GM19467 (cell line): ENCODE measurements at regions not wholly inside any gene's neighbourhood (a gene's known extent, or its start where the extent isn't known, plus 50 kb on each side); places are given as distances from the start of the nearest gene placed in this dataset.

ENCODE experiments used
- ATAC-seq: cut with Tn5 transposase; IDR thresholded peaks from one replicate; pipeline ENCODE4 v1.9.1; 2021; ENCODE audit warnings: mild to moderate bottlenecking, moderate library complexity; ENCODE audit not compliant: unreplicated experiment

DNA sequence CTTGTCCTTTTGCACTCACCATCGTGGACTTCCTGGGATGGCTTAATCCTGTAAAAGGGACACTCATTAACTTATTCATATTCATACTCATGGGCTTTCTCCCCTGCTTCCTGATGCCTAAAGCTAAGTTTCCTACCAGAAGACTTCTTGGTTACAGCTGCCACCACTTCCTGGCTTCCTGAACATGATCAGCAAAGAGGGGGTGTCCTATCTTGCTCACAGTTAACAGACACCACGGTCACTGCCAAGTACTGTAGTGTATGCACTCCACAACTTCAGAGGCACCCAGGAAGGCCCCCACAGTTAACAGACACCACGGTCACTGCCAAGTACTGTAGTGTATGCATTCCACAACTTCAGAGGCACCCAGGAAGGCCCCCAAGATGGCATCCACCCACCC lies 177.8 kb downstream of the SIPA1L2 start:
- no peak for ATAC-seq

- no peak for ATAC-seq
Observed at GRCh38 chr1:232451506-232451905, 178.4 kb downstream of the SIPA1L2 start.

DNA sequence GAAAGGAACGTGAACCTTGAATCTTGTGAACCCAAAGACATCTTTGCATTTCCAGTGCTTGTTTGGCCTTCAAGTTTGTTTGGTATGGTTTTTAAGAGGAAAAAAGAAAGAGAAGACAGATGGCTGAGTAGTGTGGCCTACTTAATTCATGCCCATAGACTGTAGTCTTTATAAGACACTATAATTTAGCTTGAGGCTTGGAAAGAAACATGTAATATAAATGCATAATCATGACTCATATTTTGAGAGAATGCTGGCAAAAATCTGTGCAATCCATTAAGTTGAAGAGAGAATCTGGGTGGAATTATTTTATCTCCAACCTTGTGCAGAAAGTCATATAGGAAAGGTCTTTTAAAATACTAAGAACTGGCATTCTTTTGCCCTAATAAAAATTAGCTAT lies 179.3 kb downstream of the SIPA1L2 start:
- ATAC-seq, result no peak

DNA sequence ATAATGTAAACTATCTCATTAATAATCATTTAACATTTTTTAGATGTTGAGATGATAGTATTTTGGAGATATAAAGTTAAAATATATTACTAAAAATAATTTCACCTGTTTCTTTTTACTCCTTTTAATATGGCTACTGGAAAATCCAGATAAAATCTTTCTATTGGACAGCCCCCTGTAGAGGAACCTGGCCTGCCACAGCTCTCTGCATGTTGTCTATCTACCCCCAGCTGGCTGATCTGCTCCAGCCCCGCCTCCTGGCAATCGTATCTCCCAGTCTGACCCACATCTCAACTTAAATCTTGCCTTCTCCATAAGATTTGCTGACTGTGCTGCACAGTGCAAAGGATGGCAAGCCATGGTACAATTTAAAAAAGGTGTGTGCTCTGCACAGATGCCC lies 182.8 kb downstream of the SIPA1L2 start:
- ATAC-seq, result no peak

DNA sequence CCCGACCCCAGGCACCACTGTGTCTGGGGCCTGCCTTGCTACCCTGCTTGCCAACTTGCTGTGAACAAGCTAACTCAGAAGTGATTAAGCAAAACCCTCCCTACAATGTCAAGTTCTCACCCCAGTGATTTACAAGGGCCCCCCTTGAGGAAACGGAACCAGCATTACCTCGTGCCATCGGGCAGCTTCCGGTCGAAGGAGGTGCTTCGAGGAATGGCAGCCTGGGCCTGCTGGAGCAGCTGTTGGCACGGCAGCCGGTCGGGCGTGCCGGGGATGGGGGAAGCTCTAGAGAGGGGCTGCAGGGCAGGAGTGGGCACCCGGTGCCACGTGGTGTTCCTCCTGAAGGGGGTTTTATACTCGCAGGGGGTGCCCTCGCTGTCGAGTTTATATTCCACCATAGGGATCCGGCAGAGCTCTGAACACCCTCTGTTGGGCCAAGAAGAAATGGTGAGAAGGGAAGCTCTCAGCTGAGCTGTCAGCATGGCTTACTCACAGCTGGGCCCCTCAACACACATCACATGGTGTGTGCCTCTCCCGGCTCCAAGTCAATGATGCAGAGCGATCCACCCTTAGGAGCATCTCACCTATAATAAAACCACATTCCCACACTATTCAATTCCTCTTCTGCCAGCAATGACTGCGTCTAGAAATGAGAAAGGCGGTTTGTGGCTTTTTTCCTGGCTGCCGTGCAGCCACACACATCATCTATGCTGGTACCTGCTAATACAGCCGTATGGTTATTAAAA lies 184.4 kb downstream of the SIPA1L2 start:
- ATAC-seq, result no peak

- no peak for ATAC-seq
Observed at GRCh38 chr1:232443372-232443771, 186.6 kb downstream of the SIPA1L2 start.

- no peak for ATAC-seq
Observed at GRCh38 chr1:232441036-232441411, 188.9 kb downstream of the SIPA1L2 start.

GRCh38 chr1:232440325-232441035 lies 189.5 kb downstream of the SIPA1L2 start:
- no peak for ATAC-seq

DNA sequence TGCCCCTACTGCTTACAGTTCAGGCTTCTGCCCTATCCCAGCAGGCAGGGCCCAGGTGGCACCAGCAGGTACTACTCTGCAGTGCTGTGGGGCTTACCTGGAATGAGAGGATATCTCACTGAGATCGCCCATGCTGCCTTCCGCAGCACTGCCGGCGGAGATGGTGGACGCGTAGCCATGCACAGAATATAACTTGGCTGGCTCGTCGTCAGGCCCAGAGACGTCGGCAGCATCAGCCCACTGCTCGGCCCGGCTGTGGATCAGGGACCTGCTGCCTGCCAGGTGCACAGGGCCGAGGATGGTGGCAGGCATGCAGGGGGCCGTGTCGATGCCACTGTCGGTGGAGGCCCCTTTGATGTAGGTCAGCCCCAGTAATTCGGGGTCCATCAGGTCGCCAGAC lies 190.9 kb downstream of the SIPA1L2 start:
- no peak for ATAC-seq

DNA sequence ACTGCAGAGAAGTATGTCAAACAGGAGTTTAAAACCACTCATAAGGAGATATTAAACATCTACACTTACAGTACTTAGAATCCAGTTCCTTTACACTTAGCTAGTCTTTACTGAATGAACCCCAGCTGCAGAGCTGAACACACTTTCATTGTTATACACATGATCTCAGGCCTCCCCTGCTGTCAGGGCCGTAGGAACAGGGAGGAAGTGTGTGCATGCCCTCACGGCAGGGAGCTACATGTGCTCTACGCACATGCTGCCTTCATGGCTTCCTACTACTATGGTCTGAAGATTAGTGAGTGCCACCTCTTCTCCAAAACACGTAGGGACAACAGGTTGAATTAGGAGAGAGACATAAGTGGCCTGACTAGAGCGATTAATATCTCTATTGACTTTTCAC lies 191.5 kb downstream of the SIPA1L2 start:
- no peak for ATAC-seq

GRCh38 chr1:232437510-232437909 lies 192.4 kb downstream of the SIPA1L2 start:
- ATAC-seq, result no peak

DNA sequence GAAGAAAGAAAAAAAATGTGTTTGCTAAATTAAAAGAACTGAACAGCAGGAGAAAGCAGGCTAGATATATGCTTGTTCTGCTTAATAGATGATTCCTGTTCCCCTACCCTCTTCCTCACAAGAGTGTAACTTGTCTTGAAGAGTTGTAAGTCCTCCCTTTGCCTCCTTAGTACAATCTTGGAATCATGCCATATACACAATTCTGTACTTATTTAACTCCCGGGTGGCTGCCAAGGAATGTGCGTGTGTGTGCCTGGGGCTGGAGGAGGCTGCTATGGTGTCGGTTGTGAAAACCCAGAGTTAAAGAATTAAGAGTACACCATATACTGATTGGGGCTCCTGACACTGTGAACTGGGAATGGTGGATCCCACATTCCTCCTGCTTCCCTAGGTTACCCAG lies 194.2 kb downstream of the SIPA1L2 start:
- ATAC-seq, result no peak

DNA sequence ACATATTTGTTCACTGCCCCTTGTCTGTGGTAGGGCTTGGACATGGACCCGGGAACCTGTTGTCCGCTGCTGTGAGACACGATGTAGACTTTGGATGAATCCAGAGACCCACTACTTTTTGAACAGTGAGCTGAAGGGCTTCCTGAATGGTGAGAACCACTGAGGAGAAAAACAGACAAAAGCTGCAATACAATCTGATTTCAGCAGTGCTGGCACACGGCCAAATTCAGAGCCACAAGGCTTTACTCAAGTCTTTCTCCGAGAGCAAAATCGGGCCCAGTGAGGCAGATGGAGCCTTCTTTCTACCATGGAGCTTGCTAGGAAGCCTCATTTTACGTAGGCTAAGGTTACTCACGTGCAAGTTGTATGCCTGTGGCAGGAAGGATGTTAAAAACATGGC lies 197.6 kb downstream of the SIPA1L2 start:
- ATAC-seq, result no peak

DNA sequence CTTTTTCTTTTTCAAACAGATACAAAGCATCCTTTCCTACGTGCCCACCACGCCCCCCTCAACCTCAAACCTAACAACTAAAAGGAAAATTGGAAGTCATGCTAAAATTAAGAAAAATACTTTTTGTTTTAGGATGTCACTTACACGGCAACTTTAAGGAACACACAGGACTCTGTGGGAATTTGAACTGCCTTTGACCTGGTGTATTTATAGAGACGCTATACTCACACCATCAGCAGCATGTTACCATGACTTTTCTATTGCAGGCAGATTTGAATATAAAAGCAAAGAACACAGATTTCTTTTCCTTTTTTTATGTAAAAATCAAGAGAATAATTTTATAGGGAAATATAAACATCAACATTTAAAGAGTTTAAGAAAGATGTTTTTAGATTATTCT lies 198.2 kb downstream of the SIPA1L2 start:
- ATAC-seq, result no peak

GRCh38 chr1:232431326-232431725 lies 198.6 kb downstream of the SIPA1L2 start:
- no peak for ATAC-seq

- ATAC-seq, result no peak
Observed at GRCh38 chr1:232430467-232430866, 199.5 kb downstream of the SIPA1L2 start.

DNA sequence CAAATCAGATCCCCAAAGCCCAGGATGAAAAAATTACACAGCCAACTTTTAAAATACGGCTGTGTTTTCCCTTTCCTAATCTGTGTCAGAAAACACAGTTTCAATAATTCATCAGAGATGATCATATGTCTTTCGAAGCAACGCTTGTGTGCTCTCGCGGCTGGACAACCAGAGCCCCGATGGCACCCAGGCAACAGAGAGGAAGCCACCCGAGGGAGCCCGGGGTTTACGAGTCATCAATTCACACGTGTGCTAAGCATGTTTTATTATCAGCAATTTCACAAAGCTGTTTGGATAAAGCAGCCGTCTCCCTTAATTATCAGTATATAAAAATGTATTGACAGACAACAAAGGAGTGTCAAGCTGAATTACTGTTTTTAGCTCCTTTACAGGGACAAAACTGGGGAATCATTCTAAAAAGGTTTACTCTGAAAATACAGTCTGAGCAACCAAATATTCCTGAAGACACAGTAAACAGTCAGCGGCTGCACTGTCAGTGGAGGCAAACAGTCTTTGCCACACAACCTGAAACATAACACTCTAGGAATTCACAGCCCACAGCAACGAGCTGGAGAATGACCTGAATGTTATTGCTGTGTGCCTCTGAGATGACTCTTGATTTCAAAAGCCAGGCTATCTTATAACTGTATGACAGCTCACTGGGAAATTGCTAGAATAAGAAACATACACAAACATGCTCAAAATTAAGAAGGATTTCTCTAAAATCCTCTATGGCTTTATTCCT lies 201.0 kb downstream of the SIPA1L2 start:
- ATAC-seq, result no peak

- no peak for ATAC-seq
Observed at GRCh38 chr1:232428036-232428645, 201.8 kb downstream of the SIPA1L2 start.

DNA sequence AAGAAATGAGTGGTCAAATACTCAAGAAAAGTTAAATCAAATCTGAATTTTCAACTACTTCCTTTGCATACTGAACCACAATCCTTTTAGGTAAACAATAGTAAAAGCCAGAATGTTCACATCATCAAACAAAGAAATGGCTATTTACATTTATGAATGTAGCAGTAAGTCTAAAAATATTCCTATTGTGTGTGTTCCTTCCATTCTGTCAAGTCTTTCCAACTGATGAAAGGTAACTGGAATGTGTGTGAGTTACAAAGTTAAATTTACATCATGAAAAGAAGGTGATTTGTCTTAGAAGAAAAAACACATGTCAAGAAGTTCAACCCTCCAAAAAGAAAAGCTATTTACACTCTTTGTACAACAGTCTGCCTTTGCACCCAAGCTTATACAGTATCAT lies 203.1 kb downstream of the SIPA1L2 start:
- no peak for ATAC-seq

GRCh38 chr1:232425421-232425820 lies 204.5 kb downstream of the SIPA1L2 start:
- no peak for ATAC-seq

DNA sequence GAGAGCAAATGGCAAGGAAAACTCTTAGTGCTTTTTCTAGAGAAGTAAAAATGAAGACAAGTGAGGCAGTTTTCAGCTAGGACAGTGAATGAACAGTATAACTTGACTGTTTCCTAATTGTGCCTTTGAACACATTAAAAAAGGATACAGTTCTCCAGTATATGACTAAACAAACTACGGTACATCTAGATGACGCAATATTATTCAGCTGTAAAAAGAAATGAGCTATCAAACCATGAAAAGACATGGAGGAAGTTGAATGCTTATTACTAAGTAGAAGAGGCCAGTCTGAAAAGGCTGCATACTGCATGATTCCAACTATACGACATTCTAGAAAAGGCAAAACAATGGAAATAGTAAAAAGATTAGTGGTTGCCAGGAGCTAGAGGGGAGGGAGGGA lies 206.3 kb downstream of the SIPA1L2 start:
- no peak for ATAC-seq

DNA sequence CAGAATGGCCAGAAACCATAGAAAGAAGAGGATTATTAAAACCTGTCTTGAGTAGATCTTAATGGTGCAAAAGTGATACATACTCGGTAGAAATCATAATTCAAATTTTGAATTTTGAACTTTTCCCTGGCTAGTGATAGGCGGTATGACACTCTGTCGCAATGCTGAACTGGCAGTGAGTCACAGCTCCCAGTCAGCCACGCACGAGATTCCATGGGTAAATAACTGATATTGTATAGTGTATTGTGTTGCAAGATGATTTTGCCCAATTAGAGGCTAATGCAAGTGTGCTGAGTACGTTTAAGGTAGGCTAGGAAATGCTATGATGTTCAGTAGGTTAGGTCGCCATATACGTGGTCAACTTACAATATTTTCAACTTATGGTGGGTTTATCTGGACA lies 207.0 kb downstream of the SIPA1L2 start:
- no peak for ATAC-seq
